ENCODE measurements at regions not wholly inside any gene's neighbourhood (a gene's known extent, or its start where the extent isn't known, plus 50 kb on each side); places are given as distances from the start of the nearest gene placed in this dataset.

- TF ChIP-seq, protein P1, sequence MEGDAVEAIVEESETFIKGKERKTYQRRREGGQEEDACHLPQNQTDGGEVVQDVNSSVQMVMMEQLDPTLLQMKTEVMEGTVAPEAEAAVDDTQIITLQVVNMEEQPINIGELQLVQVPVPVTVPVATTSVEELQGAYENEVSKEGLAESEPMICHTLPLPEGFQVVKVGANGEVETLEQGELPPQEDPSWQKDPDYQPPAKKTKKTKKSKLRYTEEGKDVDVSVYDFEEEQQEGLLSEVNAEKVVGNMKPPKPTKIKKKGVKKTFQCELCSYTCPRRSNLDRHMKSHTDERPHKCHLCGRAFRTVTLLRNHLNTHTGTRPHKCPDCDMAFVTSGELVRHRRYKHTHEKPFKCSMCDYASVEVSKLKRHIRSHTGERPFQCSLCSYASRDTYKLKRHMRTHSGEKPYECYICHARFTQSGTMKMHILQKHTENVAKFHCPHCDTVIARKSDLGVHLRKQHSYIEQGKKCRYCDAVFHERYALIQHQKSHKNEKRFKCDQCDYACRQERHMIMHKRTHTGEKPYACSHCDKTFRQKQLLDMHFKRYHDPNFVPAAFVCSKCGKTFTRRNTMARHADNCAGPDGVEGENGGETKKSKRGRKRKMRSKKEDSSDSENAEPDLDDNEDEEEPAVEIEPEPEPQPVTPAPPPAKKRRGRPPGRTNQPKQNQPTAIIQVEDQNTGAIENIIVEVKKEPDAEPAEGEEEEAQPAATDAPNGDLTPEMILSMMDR (IDR thresholded peaks at IDR 0.05): no peak
- no peak for TF ChIP-seq POLR2A (IDR thresholded peaks at IDR 0.05)
These were observed 1552.6 kb downstream of the C4orf33 start for GRCh38 chr4:130648570-130648969.

Measured in testis (tissue), 2 donors.